Ascending aorta (tissue), 2 donors: ENCODE measurements at regions not wholly inside any gene's neighbourhood (a gene's known extent, or its start where the extent isn't known, plus 50 kb on each side); places are given as distances from the start of the nearest gene placed in this dataset.

Experiments
- DNase-seq, 2 donors: peaks; one replicate each; pipeline ENCODE4 v3.0.0-alpha.2; 2019; ENCODE audit warnings: low spot score in 2 of 2
- H3K27ac ChIP-seq, 2 donors: fragments of 200-600 bp; sonication (generic); one replicate each; pipeline ENCODE4 v1.5.1; 2016 to 2017; ENCODE audit warnings: mild to moderate bottlenecking in 1 of 2
- H3K27me3 ChIP-seq: fragments of 200-600 bp; sonication (generic); one replicate; pipeline ENCODE4 v1.5.1; 2017
- H3K36me3 ChIP-seq, 2 donors: fragments of 200-600 bp; sonication (generic); one replicate each; pipeline ENCODE4 v1.5.1; 2016
- H3K4me1 ChIP-seq, 2 donors: fragments of 200-600 bp; sonication (generic); one replicate each; pipeline ENCODE4 v1.5.1; 2016 to 2017; ENCODE audit warnings: mild to moderate bottlenecking in 1 of 2
- H3K4me3 ChIP-seq, 2 donors: fragments of 200-600 bp; sonication (generic); one replicate each; pipeline ENCODE4 v1.5.1; 2016 to 2017; ENCODE audit warnings: mild to moderate bottlenecking in 1 of 2
- H3K9me3 ChIP-seq, 2 donors: fragments of 200-600 bp; sonication (generic); one replicate each; pipeline ENCODE4 v1.5.1; 2016
- CTCF ChIP-seq, 3 experiments: fragments of 200-600 bp in 2 of 3; fragments of 450-650 bp in 1 of 3; sonication (generic) in 2 of 3; IDR thresholded peaks; one replicate each; pipeline ENCODE4 v1.5.1; 2016 to 2019; ENCODE audit warnings: antibody characterized with exemption in 3 of 3, mild to moderate bottlenecking in 1 of 3, moderate library complexity in 1 of 3
- intact Hi-C: fragments of 100-400 bp; cut with DNase I; formaldehyde crosslinking; loops from one replicate; pipeline ENCODE4 v1.15.1; 2023

- Histone ChIP-seq H3K9me3 (no peaks in the 10 kb centered on the region), H3K27me3 (no peaks in the 10 kb centered on the region), H3K27ac (no peak overlapping the region), H3K4me1 (peaks cover 0 to 12% of the 10 kb centered on the region in 2 donors), H3K36me3 (peaks cover 0 to 5% of the 10 kb centered on the region in 2 donors), H3K4me3 (no peak overlapping the region)
- intact Hi-C loops: no loop called here
- no peak for DNase-seq
- TF ChIP-seq CTCF (IDR thresholded peaks at IDR 0.05): no peak
Observed at GRCh38 chr9:95809686-95810085, 65.8 kb upstream of the ERCC6L2 start.

GRCh38 chr9:95808011-95808410 is 67.5 kb upstream of the ERCC6L2 start:
- Histone ChIP-seq H3K36me3 (no peaks in the 10 kb centered on the region), H3K4me1 (peaks cover 0 to 12% of the 10 kb centered on the region in 2 donors), H3K4me3 (no peak overlapping the region), H3K9me3 (no peaks in the 10 kb centered on the region), H3K27me3 (no peaks in the 10 kb centered on the region), H3K27ac (no peak overlapping the region)
- TF ChIP-seq CTCF (IDR thresholded peaks at IDR 0.05): no peak
- intact Hi-C loops: no loop called here
- no peak for DNase-seq

- intact Hi-C loops: no loop called here
- Histone ChIP-seq H3K27ac (peak overlapping the region in 1 of 2 donors; percentile 23), H3K9me3 (no peaks in the 10 kb centered on the region), H3K4me3 (no peak overlapping the region), H3K4me1 (peaks cover 0 to 12% of the 10 kb centered on the region in 2 donors), H3K27me3 (no peaks in the 10 kb centered on the region), H3K36me3 (no peaks in the 10 kb centered on the region)
- TF ChIP-seq CTCF (IDR thresholded peaks at IDR 0.05): no peak
- DNase-seq: no peak
Observed at GRCh38 chr9:95807326-95807947, 68.1 kb upstream of the ERCC6L2 start.

GRCh38 chr9:95803197-95803596 is 72.3 kb upstream of the ERCC6L2 start:
- peaks cover 0 to 11% of the 10 kb centered on the region in 2 donors for H3K4me1 ChIP-seq
- intact Hi-C loops: no loop called here
- no peaks in the 10 kb centered on the region for H3K36me3 ChIP-seq
- TF ChIP-seq CTCF (IDR thresholded peaks at IDR 0.05): no peak
- no peak for DNase-seq
- no peak overlapping the region for H3K27ac ChIP-seq
- H3K4me3 ChIP-seq: no peak overlapping the region
- H3K27me3 ChIP-seq: no peaks in the 10 kb centered on the region
- H3K9me3 ChIP-seq: no peaks in the 10 kb centered on the region

- intact Hi-C loops: no loop called here
- no peak for DNase-seq
- Histone ChIP-seq H3K9me3 (no peaks in the 10 kb centered on the region), H3K36me3 (no peaks in the 10 kb centered on the region), H3K27ac (no peak overlapping the region), H3K27me3 (no peaks in the 10 kb centered on the region), H3K4me3 (no peak overlapping the region), H3K4me1 (peaks cover 0 to 2% of the 10 kb centered on the region in 2 donors)
- TF ChIP-seq CTCF (IDR thresholded peaks at IDR 0.05): no peak
Observed at GRCh38 chr9:95801797-95802196, 73.7 kb upstream of the ERCC6L2 start.

GRCh38 chr9:95796029-95796428 is 79.5 kb upstream of the ERCC6L2 start:
- no peak for TF ChIP-seq CTCF (IDR thresholded peaks at IDR 0.05)
- no peaks in the 10 kb centered on the region for H3K9me3 ChIP-seq
- no peaks in the 10 kb centered on the region for H3K36me3 ChIP-seq
- H3K27me3 ChIP-seq: no peaks in the 10 kb centered on the region
- intact Hi-C loops: loop anchor here (10.0 kb wide), 1 partner anchor 281 kb away; the partner anchor contains the start of gene PTCH1
- peaks cover 4 to 8% of the 10 kb centered on the region in 2 donors for H3K4me1 ChIP-seq
- DNase-seq: no peak
- H3K4me3 ChIP-seq: no peak overlapping the region
- no peak overlapping the region for H3K27ac ChIP-seq
